ENCODE measurements at regions not wholly inside any gene's neighbourhood (a gene's known extent, or its start where the extent isn't known, plus 50 kb on each side); places are given as distances from the start of the nearest gene placed in this dataset.

- no peaks in the 10 kb centered on the region for H3K27me3 ChIP-seq (ENCODE audit: insufficient read depth, low read depth, low read length)
- TF ChIP-seq EZH2 (IDR thresholded peaks at IDR 0.05; ENCODE audit: borderline replicate concordance, insufficient read depth, low read length, poor library complexity, severe bottlenecking) (no peak), SMC3 (conservative IDR thresholded peaks at IDR 0.05; ENCODE audit: poor library complexity) (no peak), RAD21 (conservative IDR thresholded peaks at IDR 0.05) (no peak), EP300 (conservative IDR thresholded peaks at IDR 0.05; ENCODE audit: poor library complexity, severe bottlenecking) (no peak), POLR2AphosphoS5 (IDR thresholded peaks at IDR 0.05) (no peak), REST (IDR thresholded peaks at IDR 0.05; ENCODE audit: borderline replicate concordance) (no peak), TAF1 (IDR thresholded peaks at IDR 0.05; ENCODE audit: low read depth) (no peak), CTCF (IDR thresholded peaks at IDR 0.05; ENCODE audit: poor library complexity, severe bottlenecking) (no peak), MXI1 (conservative IDR thresholded peaks at IDR 0.05; ENCODE audit: poor library complexity, severe bottlenecking) (no peak)
- H3K9ac ChIP-seq (ENCODE audit: low read length): no peak overlapping the region
- H3K79me2 ChIP-seq (replicated peaks; ENCODE audit: insufficient read depth, low read length): no peaks in the 10 kb centered on the region
- H3K4me2 ChIP-seq (ENCODE audit: low read length): no peak overlapping the region
- H3K27ac ChIP-seq (ENCODE audit: low read length): no peak overlapping the region
- no peaks in the 10 kb centered on the region for H3F3A ChIP-seq (ENCODE audit: insufficient read depth, low read length, poor library complexity, severe bottlenecking)
- no peaks in the 10 kb centered on the region for H3K36me3 ChIP-seq (ENCODE audit: insufficient read depth, low read length)
- H4K20me1 ChIP-seq (ENCODE audit: insufficient read depth): no peaks in the 10 kb centered on the region
- no peaks in the 10 kb centered on the region for H3K9me3 ChIP-seq (ENCODE audit: low read length)
- H2AFZ ChIP-seq (ENCODE audit: low read depth, low read length): no peak overlapping the region
- H3K4me3 ChIP-seq (ENCODE audit: low read length): no peak overlapping the region
- no peaks in the 10 kb centered on the region for H3K9me2 ChIP-seq (ENCODE audit: insufficient read depth, low read length)
Measured at GRCh38 chr12:90075685-90076084, 367.0 kb upstream of the ATP2B1 start.

GRCh38 chr12:90074086-90074485, 365.4 kb upstream of the ATP2B1 start:
- Histone ChIP-seq H2AFZ (ENCODE audit: low read depth, low read length) (no peak overlapping the region), H3K27ac (ENCODE audit: low read length) (no peak overlapping the region), H3F3A (ENCODE audit: insufficient read depth, low read length, poor library complexity, severe bottlenecking) (no peaks in the 10 kb centered on the region), H4K20me1 (ENCODE audit: insufficient read depth) (no peaks in the 10 kb centered on the region), H3K4me2 (ENCODE audit: low read length) (no peak overlapping the region), H3K36me3 (ENCODE audit: insufficient read depth, low read length) (no peaks in the 10 kb centered on the region), H3K27me3 (ENCODE audit: insufficient read depth, low read depth, low read length) (no peaks in the 10 kb centered on the region), H3K4me3 (ENCODE audit: low read length) (no peak overlapping the region), H3K9me2 (ENCODE audit: insufficient read depth, low read length) (no peaks in the 10 kb centered on the region), H3K9me3 (ENCODE audit: low read length) (no peaks in the 10 kb centered on the region), H3K9ac (ENCODE audit: low read length) (no peak overlapping the region), H3K79me2 (replicated peaks; ENCODE audit: insufficient read depth, low read length) (no peaks in the 10 kb centered on the region)
- TF ChIP-seq EP300 (conservative IDR thresholded peaks at IDR 0.05; ENCODE audit: poor library complexity, severe bottlenecking): no peak
- no peak for TF ChIP-seq TAF1 (IDR thresholded peaks at IDR 0.05; ENCODE audit: low read depth)
- TF ChIP-seq CTCF (IDR thresholded peaks at IDR 0.05; ENCODE audit: poor library complexity, severe bottlenecking): no peak
- no peak for TF ChIP-seq POLR2AphosphoS5 (IDR thresholded peaks at IDR 0.05)
- TF ChIP-seq EZH2 (IDR thresholded peaks at IDR 0.05; ENCODE audit: borderline replicate concordance, insufficient read depth, low read length, poor library complexity, severe bottlenecking): no peak
- TF ChIP-seq REST (IDR thresholded peaks at IDR 0.05; ENCODE audit: borderline replicate concordance): no peak
- TF ChIP-seq MXI1 (conservative IDR thresholded peaks at IDR 0.05; ENCODE audit: poor library complexity, severe bottlenecking): no peak
- no peak for TF ChIP-seq SMC3 (conservative IDR thresholded peaks at IDR 0.05; ENCODE audit: poor library complexity)
- TF ChIP-seq RAD21 (conservative IDR thresholded peaks at IDR 0.05): no peak

All from neural cell (in vitro differentiated cells).